ENCODE measurements at regions not wholly inside any gene's neighbourhood (a gene's known extent, or its start where the extent isn't known, plus 50 kb on each side); places are given as distances from the start of the nearest gene placed in this dataset.

GRCh38 chr14:80133457-80133856 lies 77.8 kb downstream of the DIO2 start:
- no peak overlapping the region for H2AFZ ChIP-seq (replicated peaks)
- Mint-ChIP-seq H3K9me3 (peaks cover 22% of the 10 kb centered on the region), H3K27ac (no peak overlapping the region), H3K27me3 (ENCODE audit: insufficient read depth, low read depth) (no peaks in the 10 kb centered on the region), H3K4me3 (no peak overlapping the region), H3K36me3 (no peaks in the 10 kb centered on the region), H3K4me1 (no peaks in the 10 kb centered on the region)
- no peaks in the 10 kb centered on the region for H3F3A ChIP-seq (ENCODE audit: low read depth)
- H3K27ac ChIP-seq = no peak overlapping the region
- no peaks in the 10 kb centered on the region for H4K20me1 ChIP-seq (ENCODE audit: low read depth)
- H3K4me1 ChIP-seq = no peaks in the 10 kb centered on the region
- peaks cover 3% of the 10 kb centered on the region for H3K9me3 ChIP-seq (ENCODE audit: low read depth)
- H3K36me3 ChIP-seq = no peaks in the 10 kb centered on the region
- no peaks in the 10 kb centered on the region for H3K79me2 ChIP-seq (ENCODE audit: low read depth)
- H3K27me3 ChIP-seq = no peaks in the 10 kb centered on the region
- DNase-seq (ENCODE audit: low spot score) = no peak
- no peak overlapping the region for H3K4me3 ChIP-seq
- no peak overlapping the region for H3K4me2 ChIP-seq
- H3K9ac ChIP-seq = no peak overlapping the region
- no peak for TF ChIP-seq EZH2phosphoT487 (IDR thresholded peaks at IDR 0.05)
- TF ChIP-seq EZH2 (IDR thresholded peaks at IDR 0.05) = no peak
- TF ChIP-seq CTCF (IDR thresholded peaks at IDR 0.05) = no peak

DNA sequence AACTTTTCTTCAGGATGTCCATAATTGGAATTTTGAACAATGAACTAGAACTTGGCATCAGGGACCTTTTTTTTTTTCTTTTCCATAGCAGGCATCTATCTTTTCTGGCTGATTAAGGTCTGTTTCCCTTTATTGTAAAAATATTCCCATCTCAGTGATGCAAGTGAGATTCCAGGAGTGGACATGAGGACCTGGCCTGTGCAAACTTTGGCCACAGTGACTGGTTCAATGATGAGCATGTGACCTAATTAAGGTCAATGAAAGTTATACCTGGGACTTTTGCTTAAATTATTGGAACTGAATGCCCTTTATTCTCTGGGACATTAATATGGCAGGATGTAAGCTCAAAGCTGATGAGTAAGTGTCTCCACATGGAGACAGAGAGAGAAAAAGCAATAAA lies 83.8 kb downstream of the DIO2 start:
- no peak for TF ChIP-seq EZH2 (IDR thresholded peaks at IDR 0.05)
- no peak for TF ChIP-seq EZH2phosphoT487 (IDR thresholded peaks at IDR 0.05)
- Histone ChIP-seq H3K27me3 (no peaks in the 10 kb centered on the region), H3K9me3 (ENCODE audit: low read depth) (peaks cover 3% of the 10 kb centered on the region), H3K36me3 (no peaks in the 10 kb centered on the region), H3K4me1 (no peaks in the 10 kb centered on the region), H3K4me2 (no peak overlapping the region), H3K9ac (no peak overlapping the region), H3K79me2 (ENCODE audit: low read depth) (no peaks in the 10 kb centered on the region), H4K20me1 (ENCODE audit: low read depth) (no peaks in the 10 kb centered on the region), H3K4me3 (no peak overlapping the region), H3F3A (ENCODE audit: low read depth) (no peaks in the 10 kb centered on the region), H3K27ac (no peak overlapping the region), H2AFZ (replicated peaks) (no peak overlapping the region)
- Mint-ChIP-seq H3K4me1 (no peaks in the 10 kb centered on the region), H3K36me3 (no peaks in the 10 kb centered on the region), H3K9me3 (peaks cover 5% of the 10 kb centered on the region), H3K27me3 (ENCODE audit: insufficient read depth, low read depth) (peaks cover 2% of the 10 kb centered on the region), H3K27ac (no peak overlapping the region), H3K4me3 (no peak overlapping the region)
- DNase-seq (ENCODE audit: low spot score) = no peak

- Histone ChIP-seq H3K4me3 (no peak overlapping the region), H3K4me2 (no peak overlapping the region), H3K27ac (no peak overlapping the region), H3K9me3 (ENCODE audit: low read depth) (peaks cover 3% of the 10 kb centered on the region), H4K20me1 (ENCODE audit: low read depth) (no peaks in the 10 kb centered on the region), H2AFZ (replicated peaks) (no peak overlapping the region), H3F3A (ENCODE audit: low read depth) (no peaks in the 10 kb centered on the region), H3K36me3 (no peaks in the 10 kb centered on the region), H3K27me3 (no peaks in the 10 kb centered on the region), H3K79me2 (ENCODE audit: low read depth) (no peaks in the 10 kb centered on the region), H3K9ac (no peak overlapping the region), H3K4me1 (no peaks in the 10 kb centered on the region)
- Mint-ChIP-seq H3K27me3 (ENCODE audit: insufficient read depth, low read depth) (peaks cover 2% of the 10 kb centered on the region), H3K27ac (no peak overlapping the region), H3K36me3 (no peaks in the 10 kb centered on the region), H3K9me3 (peaks cover 5% of the 10 kb centered on the region), H3K4me1 (no peaks in the 10 kb centered on the region), H3K4me3 (no peak overlapping the region)
- TF ChIP-seq CTCF (IDR thresholded peaks at IDR 0.05) = no peak
- TF ChIP-seq EZH2phosphoT487 (IDR thresholded peaks at IDR 0.05) = no peak
- no peak for TF ChIP-seq EZH2 (IDR thresholded peaks at IDR 0.05)
- DNase-seq (ENCODE audit: low spot score) = no peak
Observed at GRCh38 chr14:80124794-80125193, 86.5 kb downstream of the DIO2 start.

DNA sequence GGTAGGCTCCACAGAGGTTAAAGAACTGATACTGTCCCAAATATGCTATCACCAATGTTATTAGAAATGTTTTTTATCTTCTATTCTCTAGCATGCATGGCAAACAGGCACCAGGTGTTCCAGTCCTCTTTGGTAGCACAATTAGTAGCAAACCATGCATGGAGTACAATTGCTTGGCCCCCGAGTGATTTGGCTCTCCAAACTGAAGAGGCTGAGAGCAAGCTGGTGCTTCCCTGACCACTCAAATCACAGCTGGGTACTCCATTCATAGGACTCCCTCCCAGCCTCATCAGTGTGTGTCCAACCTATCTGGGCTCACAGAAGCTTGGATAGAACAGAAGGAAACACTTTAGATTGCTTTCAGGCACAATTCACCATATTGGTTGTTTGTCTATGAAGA lies 93.4 kb downstream of the DIO2 start:
- Mint-ChIP-seq H3K4me1 (no peaks in the 10 kb centered on the region), H3K4me3 (no peak overlapping the region), H3K27me3 (ENCODE audit: insufficient read depth, low read depth) (no peaks in the 10 kb centered on the region), H3K9me3 (peaks cover 4% of the 10 kb centered on the region), H3K27ac (no peak overlapping the region), H3K36me3 (no peaks in the 10 kb centered on the region)
- no peaks in the 10 kb centered on the region for H3F3A ChIP-seq (ENCODE audit: low read depth)
- H3K27me3 ChIP-seq = no peaks in the 10 kb centered on the region
- H3K9ac ChIP-seq = no peak overlapping the region
- no peak overlapping the region for H3K27ac ChIP-seq
- no peak overlapping the region for H3K4me2 ChIP-seq
- H2AFZ ChIP-seq (replicated peaks) = no peak overlapping the region
- H3K9me3 ChIP-seq (ENCODE audit: low read depth) = no peaks in the 10 kb centered on the region
- H3K79me2 ChIP-seq (ENCODE audit: low read depth) = no peaks in the 10 kb centered on the region
- no peaks in the 10 kb centered on the region for H3K4me1 ChIP-seq
- no peaks in the 10 kb centered on the region for H3K36me3 ChIP-seq
- no peaks in the 10 kb centered on the region for H4K20me1 ChIP-seq (ENCODE audit: low read depth)
- DNase-seq (ENCODE audit: low spot score) = no peak
- no peak overlapping the region for H3K4me3 ChIP-seq
- no peak for TF ChIP-seq CTCF (IDR thresholded peaks at IDR 0.05)
- TF ChIP-seq EZH2 (IDR thresholded peaks at IDR 0.05) = no peak
- no peak for TF ChIP-seq EZH2phosphoT487 (IDR thresholded peaks at IDR 0.05)
